GM12878 (cell line): ENCODE measurements at regions not wholly inside any gene's neighbourhood (a gene's known extent, or its start where the extent isn't known, plus 50 kb on each side); places are given as distances from the start of the nearest gene placed in this dataset.

ENCODE experiments used
- ATAC-seq: fragments of 200-7000 bp; cut with Tn5 transposase; 3 replicates; pipeline ENCODE4 v1.9.1; 2020; ENCODE audit warnings: mild to moderate bottlenecking, moderate library complexity
- BruUV-seq: library from RNA; stranded (reverse); fragments of 400-500 nt; replicated peaks from 2 replicates; lab custom pipeline; 2021; lab: Mats Ljungman, UMichigan
- CTCF ChIA-PET: fragments of 300-600 bp; sonication (Branson Sonifier 250); formaldehyde crosslinking; extraction: SDS; loops from one replicate; lab custom pipeline; 2021; ENCODE audit warnings: inconsistent platforms; lab: Yijun Ruan, JAX
- POLR2A ChIA-PET: fragments of 350-600 bp; formaldehyde crosslinking; extraction: SDS; loops from one replicate; lab custom pipeline; 2021; ENCODE audit warnings: inconsistent platforms; lab: Charles Lee
- RAD21 ChIA-PET: fragments of 300-600 bp; sonication (Branson Sonifier 250); formaldehyde crosslinking; loops from one replicate; lab custom pipeline; 2023; ENCODE audit warnings: antibody characterized with exemption; ENCODE audit not compliant: unreplicated experiment; lab: Charles Lee
- SMC1A ChIA-PET: fragments of 300-600 bp; sonication (Branson Sonifier 250); formaldehyde crosslinking; loops from one replicate; lab custom pipeline; 2023; ENCODE audit not compliant: unreplicated experiment, uncharacterized antibody; lab: Charles Lee
- DNase-seq: peaks from one replicate; pipeline ENCODE4 v3.0.0-alpha.2; 2011; ENCODE audit warnings: low read depth, low spot score
- FAIRE-seq: peaks from 3 replicates; lab custom pipeline; 2011; peaks lifted over from hg19 to GRCh38; lab: Jason Lieb, UNC
- H2AFZ ChIP-seq: 2 replicates; pipeline ENCODE4 v1.6.0; 2011; ENCODE audit warnings: low read depth, low read length, control low read depth; ENCODE audit not compliant: control insufficient read depth
- H3K27ac ChIP-seq: 2 replicates; pipeline ENCODE4 v1.5.1; 2011; ENCODE audit warnings: control low read depth; ENCODE audit not compliant: control insufficient read depth, insufficient read depth
- H3K27me3 ChIP-seq, 2 experiments: replicated peaks in 1 of 2; 2 replicates each; pipeline versions ENCODE4 v1.6.0 to v1.6.1; 2011; ENCODE audit warnings: low read length in 1 of 2; ENCODE audit not compliant: control insufficient read depth in 2 of 2, insufficient read depth in 2 of 2
- H3K36me3 ChIP-seq, 2 experiments: 2 replicates each; pipeline ENCODE4 v1.5.1; 2011; ENCODE audit warnings: low read length in 1 of 2; ENCODE audit not compliant: control insufficient read depth in 2 of 2, insufficient read depth in 2 of 2
- H3K4me1 ChIP-seq: 2 replicates; pipeline ENCODE4 v1.6.1; 2011; ENCODE audit warnings: mild to moderate bottlenecking, low read length, moderate library complexity, mixed read lengths; ENCODE audit not compliant: control insufficient read depth, insufficient read depth
- H3K4me2 ChIP-seq: 2 replicates; pipeline ENCODE4 v1.6.0; 2011; ENCODE audit warnings: control low read depth; ENCODE audit not compliant: control insufficient read depth, insufficient read depth
- H3K4me3 ChIP-seq: fragments of 200-600 bp; sonication (generic); 2 replicates; pipeline ENCODE4 v1.5.1; 2016
- H3K79me2 ChIP-seq: 2 replicates; pipeline ENCODE4 v1.6.0; 2011; ENCODE audit warnings: low read length; ENCODE audit not compliant: control insufficient read depth, insufficient read depth
- H3K9ac ChIP-seq: 2 replicates; pipeline ENCODE4 v1.8.0; 2011; ENCODE audit warnings: low read length, control low read depth, mixed read lengths; ENCODE audit not compliant: control insufficient read depth, insufficient read depth
- H3K9me3 ChIP-seq: replicated peaks from 3 replicates; pipeline ENCODE4 v1.5.1; 2011; ENCODE audit warnings: mild to moderate bottlenecking, low read length; ENCODE audit not compliant: control insufficient read depth, insufficient read depth
- H4K20me1 ChIP-seq: 2 replicates; pipeline ENCODE4 v1.6.0; 2011; ENCODE audit not compliant: control insufficient read depth, insufficient read depth
- CHD2 ChIP-seq: IDR thresholded peaks from 2 replicates; pipeline ENCODE4 v1.6.1; 2011; ENCODE audit warnings: low read depth, low read length, improper control_type of control experiment, borderline replicate concordance
- KLF5 ChIP-seq: fragments of 450-650 bp; IDR thresholded peaks from 2 replicates; pipeline ENCODE4 v1.6.1; 2014; ENCODE audit warnings: mild to moderate bottlenecking; ENCODE audit not compliant: partially characterized antibody
- WGBS: methylation state at CpG from one replicate; pipeline ENCODE4 v1.1.6; 2016; ENCODE audit warnings: low lambda C conversion rate; ENCODE audit not compliant: insufficient replicate concordance, insufficient coverage; ENCODE audit errors: missing lambda C conversion rate; 5-methylcytosine and 5-hydroxymethylcytosine counted together
- in situ Hi-C: fragments of 300-500 bp; cut with MboI; formaldehyde crosslinking; loops from 9 replicates; pipeline ENCODE4 v1.14.3; 2018; ENCODE audit warnings: mixed read lengths
- intact Hi-C: fragments of 100-400 bp; cut with micrococcal nuclease; formaldehyde crosslinking; loops from one replicate; pipeline ENCODE4 v1.14.2; 2022; ENCODE audit not compliant: unreplicated experiment
- TF ChIP-seq, protein P1 (sequence below): fragments of 450-650 bp; formaldehyde crosslinking; IDR thresholded peaks from 2 replicates; pipeline ENCODE4 v1.4.0; 2020; ENCODE audit warnings: mild to moderate bottlenecking, moderate library complexity

DNA sequence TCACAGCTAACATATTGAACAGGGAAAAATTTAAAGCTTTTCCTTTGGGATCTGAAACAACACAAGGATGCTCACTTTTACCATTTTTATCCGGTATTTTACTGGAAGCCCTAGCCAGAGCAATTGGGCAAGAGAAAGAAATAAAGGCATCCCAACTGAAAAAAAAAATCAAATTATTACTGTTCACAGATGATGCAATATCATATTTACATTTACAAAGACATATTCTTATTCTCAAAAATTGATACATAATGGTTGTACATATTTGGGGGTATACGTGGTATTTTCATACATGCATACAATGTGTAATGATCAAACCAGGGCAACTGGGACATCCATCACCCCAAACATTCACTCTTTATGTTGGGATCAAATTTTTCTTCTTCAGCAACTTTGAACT lies 337.0 kb upstream of the SLC7A11 start:
- 31% methylated on average over 2 of the region's 2 CpGs for WGBS

More for the DNA sequence above, 337.0 kb upstream of the SLC7A11 start:
- Histone ChIP-seq H3K27ac (no peak overlapping the region), H2AFZ (no peak overlapping the region), H3K4me3 (no peak overlapping the region), H4K20me1 (no peaks in the 10 kb centered on the region), H3K9me3 (no peaks in the 10 kb centered on the region), H3K4me1 (no peaks in the 10 kb centered on the region), H3K79me2 (no peaks in the 10 kb centered on the region), H3K9ac (no peak overlapping the region), H3K27me3 (no peaks in the 10 kb centered on the region), H3K36me3 (no peaks in the 10 kb centered on the region), H3K4me2 (no peak overlapping the region)
- no peak for ATAC-seq
- no TSS peak for BruUV-seq
- no peak for DNase-seq
- in situ Hi-C loops (no loop called here), intact Hi-C loops (loop anchor here (5.0 to 10.0 kb wide), 5 partner anchors 293 to 847 kb away; no protein-coding TSS in a partner anchor)
- POLR2A ChIA-PET, result no interaction called here
- RAD21 ChIA-PET, result interaction anchor here (1.1 to 5.0 kb wide), 2 partner anchors 95 to 102 kb away, joined by 3 to 25 read pairs; no protein-coding TSS in a partner anchor
- TF ChIP-seq, protein P1, sequence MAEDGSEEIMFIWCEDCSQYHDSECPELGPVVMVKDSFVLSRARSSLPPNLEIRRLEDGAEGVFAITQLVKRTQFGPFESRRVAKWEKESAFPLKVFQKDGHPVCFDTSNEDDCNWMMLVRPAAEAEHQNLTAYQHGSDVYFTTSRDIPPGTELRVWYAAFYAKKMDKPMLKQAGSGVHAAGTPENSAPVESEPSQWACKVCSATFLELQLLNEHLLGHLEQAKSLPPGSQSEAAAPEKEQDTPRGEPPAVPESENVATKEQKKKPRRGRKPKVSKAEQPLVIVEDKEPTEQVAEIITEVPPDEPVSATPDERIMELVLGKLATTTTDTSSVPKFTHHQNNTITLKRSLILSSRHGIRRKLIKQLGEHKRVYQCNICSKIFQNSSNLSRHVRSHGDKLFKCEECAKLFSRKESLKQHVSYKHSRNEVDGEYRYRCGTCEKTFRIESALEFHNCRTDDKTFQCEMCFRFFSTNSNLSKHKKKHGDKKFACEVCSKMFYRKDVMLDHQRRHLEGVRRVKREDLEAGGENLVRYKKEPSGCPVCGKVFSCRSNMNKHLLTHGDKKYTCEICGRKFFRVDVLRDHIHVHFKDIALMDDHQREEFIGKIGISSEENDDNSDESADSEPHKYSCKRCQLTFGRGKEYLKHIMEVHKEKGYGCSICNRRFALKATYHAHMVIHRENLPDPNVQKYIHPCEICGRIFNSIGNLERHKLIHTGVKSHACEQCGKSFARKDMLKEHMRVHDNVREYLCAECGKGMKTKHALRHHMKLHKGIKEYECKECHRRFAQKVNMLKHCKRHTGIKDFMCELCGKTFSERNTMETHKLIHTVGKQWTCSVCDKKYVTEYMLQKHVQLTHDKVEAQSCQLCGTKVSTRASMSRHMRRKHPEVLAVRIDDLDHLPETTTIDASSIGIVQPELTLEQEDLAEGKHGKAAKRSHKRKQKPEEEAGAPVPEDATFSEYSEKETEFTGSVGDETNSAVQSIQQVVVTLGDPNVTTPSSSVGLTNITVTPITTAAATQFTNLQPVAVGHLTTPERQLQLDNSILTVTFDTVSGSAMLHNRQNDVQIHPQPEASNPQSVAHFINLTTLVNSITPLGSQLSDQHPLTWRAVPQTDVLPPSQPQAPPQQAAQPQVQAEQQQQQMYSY (CRISPR knock-in tag), result no peak
- TF ChIP-seq CHD2 (no peak), KLF5 (no peak)
- no peak for FAIRE-seq
- CTCF ChIA-PET, result interaction anchor here (0.6 to 2.8 kb wide), 3 partner anchors 18 to 102 kb away, joined by 3 to 9 read pairs (median 3); no protein-coding TSS in a partner anchor
- SMC1A ChIA-PET, result no interaction called here
